Osteoblast (primary cell): ENCODE measurements at regions not wholly inside any gene's neighbourhood (a gene's known extent, or its start where the extent isn't known, plus 50 kb on each side); places are given as distances from the start of the nearest gene placed in this dataset.

Source experiments
- DNase-seq: peaks from one replicate; pipeline ENCODE4 v3.0.0; 2011; ENCODE audit warnings: low spot score, mixed read lengths; ENCODE audit not compliant: insufficient read length; ENCODE audit errors: missing footprints
- H2AFZ ChIP-seq: 2 replicates; pipeline ENCODE4 v1.6.0; 2011; ENCODE audit warnings: mild to moderate bottlenecking, low read length
- H3K27ac ChIP-seq: 2 replicates; pipeline ENCODE4 v1.5.1; 2011; ENCODE audit warnings: mild to moderate bottlenecking, low read depth, low read length, moderate library complexity
- H3K27me3 ChIP-seq: 2 replicates; pipeline ENCODE4 v1.6.0; 2012; ENCODE audit warnings: mild to moderate bottlenecking, control low read depth, inconsistent platforms, low read length, moderate library complexity; ENCODE audit not compliant: insufficient read depth
- H3K36me3 ChIP-seq: 2 replicates; pipeline ENCODE4 v1.5.1; 2011; ENCODE audit warnings: mild to moderate bottlenecking, low read length, control low read depth, moderate library complexity; ENCODE audit not compliant: insufficient read depth
- H3K4me1 ChIP-seq: 2 replicates; pipeline ENCODE4 v1.5.1; 2011; ENCODE audit warnings: mild to moderate bottlenecking, low read length, control low read depth, moderate library complexity; ENCODE audit not compliant: insufficient read depth
- H3K4me2 ChIP-seq: 2 replicates; pipeline ENCODE4 v1.6.0; 2011; ENCODE audit warnings: mild to moderate bottlenecking, low read length; ENCODE audit not compliant: insufficient read depth
- H3K4me3 ChIP-seq: fragments of 200-600 bp; sonication (generic); 3 replicates; pipeline ENCODE4 v1.5.1; 2012; ENCODE audit warnings: mild to moderate bottlenecking, low read length, inconsistent platforms; ENCODE audit not compliant: insufficient read depth
- H3K79me2 ChIP-seq: 2 replicates; pipeline ENCODE4 v1.6.0; 2012; ENCODE audit warnings: mild to moderate bottlenecking, low read length, control low read depth, inconsistent platforms; ENCODE audit not compliant: insufficient read depth
- H3K9me3 ChIP-seq: 2 replicates; pipeline ENCODE4 v1.5.1; 2011; ENCODE audit warnings: low read depth, low read length, control low read depth
- H4K20me1 ChIP-seq: 2 replicates; pipeline ENCODE4 v1.6.0; 2012; ENCODE audit warnings: mild to moderate bottlenecking, low read length, control low read depth; ENCODE audit not compliant: insufficient read depth
- CTCF ChIP-seq: IDR thresholded peaks from 2 replicates; pipeline ENCODE4 v1.5.1; 2011; ENCODE audit warnings: mild to moderate bottlenecking, low read depth, low read length, moderate library complexity; ENCODE audit errors: extremely low read depth

DNA sequence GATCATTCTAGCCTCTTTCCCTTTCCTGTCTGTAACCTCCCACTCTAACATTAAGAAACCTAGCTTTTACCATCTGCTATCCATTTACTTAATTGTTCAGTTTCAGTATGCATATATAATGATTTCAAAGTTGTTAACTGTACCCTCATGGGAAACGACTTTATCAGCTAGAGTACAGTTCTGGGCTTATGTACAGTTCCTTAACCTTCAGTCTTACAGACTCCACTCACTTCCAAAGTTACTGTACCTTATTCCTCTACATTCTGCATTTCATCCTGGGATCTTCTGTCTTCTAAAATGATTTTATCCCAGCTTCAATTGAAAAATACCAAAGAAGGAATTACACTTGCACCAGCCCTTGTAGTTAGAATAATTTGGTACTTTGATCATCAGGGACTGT is 108.7 kb upstream of the KCNE2 start:
- Histone ChIP-seq H3K4me2 (no peak overlapping the region), H3K9me3 (peaks cover 3% of the 10 kb centered on the region), H3K4me1 (no peaks in the 10 kb centered on the region), H2AFZ (no peak overlapping the region), H3K27me3 (peaks cover 10% of the 10 kb centered on the region), H4K20me1 (no peaks in the 10 kb centered on the region), H3K27ac (no peak overlapping the region), H3K4me3 (no peak overlapping the region), H3K79me2 (no peaks in the 10 kb centered on the region), H3K36me3 (no peaks in the 10 kb centered on the region)
- no peak for TF ChIP-seq CTCF
- no peak for DNase-seq

GRCh38 chr21:34260277-34261008 is 103.4 kb upstream of the KCNE2 start:
- H3K27me3 ChIP-seq, result peaks cover 12% of the 10 kb centered on the region
- TF ChIP-seq CTCF, result no peak
- H3K4me3 ChIP-seq, result no peak overlapping the region
- no peaks in the 10 kb centered on the region for H3K4me1 ChIP-seq
- H4K20me1 ChIP-seq, result no peaks in the 10 kb centered on the region
- peaks cover 1% of the 10 kb centered on the region for H3K9me3 ChIP-seq
- no peaks in the 10 kb centered on the region for H3K79me2 ChIP-seq
- DNase-seq, result no peak
- no peak overlapping the region for H2AFZ ChIP-seq
- H3K4me2 ChIP-seq, result no peak overlapping the region
- H3K36me3 ChIP-seq, result no peaks in the 10 kb centered on the region
- no peak overlapping the region for H3K27ac ChIP-seq

DNA sequence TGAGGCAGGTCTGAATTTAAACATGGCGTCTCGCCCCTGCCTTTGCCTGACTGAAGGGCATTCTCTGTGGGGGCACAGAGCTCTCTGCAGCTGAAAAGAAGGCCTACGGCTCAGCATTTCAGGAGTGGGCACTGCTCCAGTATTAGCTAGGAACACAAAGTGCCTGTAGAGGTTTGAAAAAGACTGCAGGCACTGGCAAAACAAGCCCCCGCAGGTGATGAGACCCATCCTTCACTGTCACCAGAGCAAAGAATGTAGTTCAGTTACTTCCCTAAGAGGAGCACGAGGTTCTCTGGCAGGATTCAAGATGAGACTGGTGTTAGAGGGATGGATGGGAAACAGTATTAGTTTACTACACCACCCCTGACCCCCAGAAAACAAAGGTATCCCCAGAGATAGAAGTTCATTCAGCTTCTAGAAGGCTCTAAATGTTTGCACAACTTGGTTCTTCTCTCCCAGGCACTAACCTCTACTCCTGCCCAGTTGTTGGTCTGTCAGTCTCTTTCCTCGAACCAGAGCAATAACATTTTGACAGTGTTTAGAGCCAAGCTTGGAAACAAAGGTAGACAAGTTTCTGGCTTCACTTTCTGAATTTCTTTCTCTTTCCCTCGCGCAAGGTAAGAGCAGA is 101.9 kb upstream of the KCNE2 start:
- Histone ChIP-seq H3K27me3 (peaks cover 13% of the 10 kb centered on the region), H3K9me3 (no peaks in the 10 kb centered on the region), H3K4me3 (no peak overlapping the region), H2AFZ (no peak overlapping the region), H3K27ac (no peak overlapping the region), H3K4me2 (no peak overlapping the region), H3K4me1 (no peaks in the 10 kb centered on the region), H3K36me3 (no peaks in the 10 kb centered on the region), H4K20me1 (no peaks in the 10 kb centered on the region), H3K79me2 (no peaks in the 10 kb centered on the region)
- no peak for TF ChIP-seq CTCF
- no peak for DNase-seq

DNA sequence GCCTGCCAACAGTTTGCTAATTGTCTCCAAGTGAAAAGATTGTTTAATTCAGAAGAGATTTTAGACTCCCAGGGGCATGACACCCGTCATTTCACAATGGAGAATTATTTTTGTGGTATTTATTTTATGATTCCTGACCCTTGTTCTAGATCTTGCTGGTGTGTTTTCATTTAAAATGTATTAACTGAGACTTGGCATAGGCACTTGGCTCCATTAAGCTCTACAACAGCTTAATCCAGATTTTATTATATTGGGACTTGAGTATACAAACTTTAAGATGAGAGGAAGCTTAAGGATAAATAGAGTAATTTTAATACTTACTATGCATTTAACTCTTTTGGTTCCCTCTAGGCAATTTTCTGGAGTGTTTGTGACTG is 101.3 kb upstream of the KCNE2 start:
- Histone ChIP-seq H2AFZ (no peak overlapping the region), H4K20me1 (no peaks in the 10 kb centered on the region), H3K4me3 (no peak overlapping the region), H3K4me1 (no peaks in the 10 kb centered on the region), H3K79me2 (no peaks in the 10 kb centered on the region), H3K9me3 (no peaks in the 10 kb centered on the region), H3K36me3 (no peaks in the 10 kb centered on the region), H3K4me2 (no peak overlapping the region), H3K27ac (no peak overlapping the region), H3K27me3 (peaks cover 13% of the 10 kb centered on the region)
- no peak for TF ChIP-seq CTCF
- DNase-seq, result no peak
